OCI-LY3 (cell line): ENCODE measurements at regions not wholly inside any gene's neighbourhood (a gene's known extent, or its start where the extent isn't known, plus 50 kb on each side); places are given as distances from the start of the nearest gene placed in this dataset.

Source experiments
- H2AFZ ChIP-seq: fragments of 200-600, 300-600 bp; shearing (Covaris generic); 2 replicates; pipeline ENCODE4 v1.6.0; 2014; ENCODE audit warnings: antibody characterized with exemption, low read depth, low read length
- H3K27ac ChIP-seq: fragments of 200-600, 300-600 bp; sonication (generic); 2 replicates; pipeline ENCODE4 v1.5.1; 2014; ENCODE audit warnings: mild to moderate bottlenecking, low read length, moderate library complexity, mixed read lengths
- H3K27me3 ChIP-seq: fragments of 200-600, 300-600 bp; sonication (generic); 2 replicates; pipeline ENCODE4 v1.6.1; 2014; ENCODE audit warnings: low read depth, low read length, mixed read lengths
- H3K36me3 ChIP-seq: fragments of 200-600, 300-600 bp; sonication (generic); replicated peaks from 2 replicates; pipeline ENCODE3; 2014; ENCODE audit warnings: low read depth, low read length, mixed read lengths
- H3K4me1 ChIP-seq: fragments of 300-600, 200-600 bp; sonication (generic); 2 replicates; pipeline ENCODE4 v1.6.1; 2014; ENCODE audit warnings: low read length, mixed read lengths
- H3K4me2 ChIP-seq: fragments of 200-600, 300-600 bp; sonication (generic); 2 replicates; pipeline ENCODE4 v1.6.1; 2014; ENCODE audit warnings: low read length, mixed read lengths
- H3K4me3 ChIP-seq: fragments of 300-600, 200-600 bp; sonication (generic); 2 replicates; pipeline ENCODE4 v1.5.1; 2014; ENCODE audit warnings: antibody characterized with exemption, mild to moderate bottlenecking, low read length, moderate library complexity
- H3K79me2 ChIP-seq: fragments of 300-600, 200-600 bp; shearing (Covaris generic); 2 replicates; pipeline ENCODE4 v1.6.1; 2014; ENCODE audit warnings: mild to moderate bottlenecking, low read length, mixed read lengths
- H3K9ac ChIP-seq: fragments of 300-600, 200-600 bp; shearing (Covaris generic); 2 replicates; pipeline ENCODE4 v1.6.0; 2014; ENCODE audit warnings: mild to moderate bottlenecking, low read length, moderate library complexity
- H3K9me3 ChIP-seq: fragments of 200-600, 300-600 bp; shearing (Covaris generic); 2 replicates; pipeline ENCODE4 v1.6.1; 2014; ENCODE audit warnings: low read length, mixed read lengths; ENCODE audit not compliant: insufficient read depth
- H4K20me1 ChIP-seq: fragments of 200-600, 300-600 bp; sonication (generic); 2 replicates; pipeline ENCODE4 v1.6.1; 2016; ENCODE audit warnings: low read length, mixed read lengths; ENCODE audit not compliant: insufficient read depth
- EZH2phosphoT487 ChIP-seq: fragments of 200-600 bp; shearing (Covaris generic); IDR thresholded peaks from 2 replicates; pipeline ENCODE4 v1.6.1; 2018; ENCODE audit warnings: antibody characterized with exemption, mixed run types, low read depth
- TF ChIP-seq, protein P1 (sequence below): fragments of 200-600, 300-600 bp; sonication (generic); IDR thresholded peaks from 2 replicates; pipeline ENCODE4 v1.5.1; 2014; ENCODE audit warnings: antibody characterized with exemption, low read length, low read depth

DNA sequence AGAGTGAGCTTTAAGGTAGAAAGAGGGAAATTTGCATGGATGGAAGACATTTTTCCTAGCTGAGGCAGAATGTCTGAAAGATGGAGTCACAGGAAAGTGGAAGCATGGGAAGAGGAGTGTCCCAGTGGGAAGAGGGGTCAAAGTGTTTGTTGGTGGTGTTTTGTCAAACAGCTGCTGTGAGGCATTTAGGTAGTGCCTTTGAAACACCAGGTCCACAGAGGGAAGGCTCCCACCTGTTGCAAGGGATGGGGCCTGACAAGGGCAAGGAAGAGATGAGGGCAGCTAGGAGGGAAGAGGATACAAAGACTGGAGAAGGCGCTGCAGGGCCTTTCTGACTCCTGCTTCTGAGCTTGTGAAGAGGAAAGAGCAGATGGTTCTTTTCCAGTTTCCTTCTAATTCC, 91.8 kb upstream of the CISTR start:
- TF ChIP-seq EZH2phosphoT487: no peak
- TF ChIP-seq, protein P1, sequence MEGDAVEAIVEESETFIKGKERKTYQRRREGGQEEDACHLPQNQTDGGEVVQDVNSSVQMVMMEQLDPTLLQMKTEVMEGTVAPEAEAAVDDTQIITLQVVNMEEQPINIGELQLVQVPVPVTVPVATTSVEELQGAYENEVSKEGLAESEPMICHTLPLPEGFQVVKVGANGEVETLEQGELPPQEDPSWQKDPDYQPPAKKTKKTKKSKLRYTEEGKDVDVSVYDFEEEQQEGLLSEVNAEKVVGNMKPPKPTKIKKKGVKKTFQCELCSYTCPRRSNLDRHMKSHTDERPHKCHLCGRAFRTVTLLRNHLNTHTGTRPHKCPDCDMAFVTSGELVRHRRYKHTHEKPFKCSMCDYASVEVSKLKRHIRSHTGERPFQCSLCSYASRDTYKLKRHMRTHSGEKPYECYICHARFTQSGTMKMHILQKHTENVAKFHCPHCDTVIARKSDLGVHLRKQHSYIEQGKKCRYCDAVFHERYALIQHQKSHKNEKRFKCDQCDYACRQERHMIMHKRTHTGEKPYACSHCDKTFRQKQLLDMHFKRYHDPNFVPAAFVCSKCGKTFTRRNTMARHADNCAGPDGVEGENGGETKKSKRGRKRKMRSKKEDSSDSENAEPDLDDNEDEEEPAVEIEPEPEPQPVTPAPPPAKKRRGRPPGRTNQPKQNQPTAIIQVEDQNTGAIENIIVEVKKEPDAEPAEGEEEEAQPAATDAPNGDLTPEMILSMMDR: no peak
- H3K27me3 ChIP-seq: peaks cover 60% of the 10 kb centered on the region
- no peaks in the 10 kb centered on the region for H3K36me3 ChIP-seq
- H3K27ac ChIP-seq: no peak overlapping the region
- no peaks in the 10 kb centered on the region for H3K4me1 ChIP-seq
- H4K20me1 ChIP-seq: no peaks in the 10 kb centered on the region
- H3K4me2 ChIP-seq: no peak overlapping the region
- no peak overlapping the region for H2AFZ ChIP-seq
- H3K4me3 ChIP-seq: no peak overlapping the region
- no peaks in the 10 kb centered on the region for H3K9me3 ChIP-seq
- no peak overlapping the region for H3K9ac ChIP-seq
- no peaks in the 10 kb centered on the region for H3K79me2 ChIP-seq

- Histone ChIP-seq H3K79me2 (no peaks in the 10 kb centered on the region), H3K36me3 (no peaks in the 10 kb centered on the region), H3K4me2 (no peak overlapping the region), H3K4me3 (no peak overlapping the region), H3K9ac (no peak overlapping the region), H3K27ac (no peak overlapping the region), H4K20me1 (no peaks in the 10 kb centered on the region), H2AFZ (no peak overlapping the region), H3K9me3 (no peaks in the 10 kb centered on the region), H3K27me3 (peaks cover 57% of the 10 kb centered on the region), H3K4me1 (no peaks in the 10 kb centered on the region)
- TF ChIP-seq, protein P1: no peak
- no peak for TF ChIP-seq EZH2phosphoT487
These were observed 93.4 kb upstream of the HOXC13 start for GRCh38 chr12:53844994-53845844.

GRCh38 chr12:53845932-53846331, 92.7 kb upstream of the HOXC13 start:
- Histone ChIP-seq H2AFZ (no peak overlapping the region), H4K20me1 (no peaks in the 10 kb centered on the region), H3K9ac (no peak overlapping the region), H3K36me3 (no peaks in the 10 kb centered on the region), H3K27ac (no peak overlapping the region), H3K4me3 (no peak overlapping the region), H3K27me3 (peaks cover 50% of the 10 kb centered on the region), H3K4me2 (no peak overlapping the region), H3K9me3 (no peaks in the 10 kb centered on the region), H3K4me1 (no peaks in the 10 kb centered on the region), H3K79me2 (no peaks in the 10 kb centered on the region)
- TF ChIP-seq EZH2phosphoT487: no peak
- TF ChIP-seq, protein P1: no peak

DNA sequence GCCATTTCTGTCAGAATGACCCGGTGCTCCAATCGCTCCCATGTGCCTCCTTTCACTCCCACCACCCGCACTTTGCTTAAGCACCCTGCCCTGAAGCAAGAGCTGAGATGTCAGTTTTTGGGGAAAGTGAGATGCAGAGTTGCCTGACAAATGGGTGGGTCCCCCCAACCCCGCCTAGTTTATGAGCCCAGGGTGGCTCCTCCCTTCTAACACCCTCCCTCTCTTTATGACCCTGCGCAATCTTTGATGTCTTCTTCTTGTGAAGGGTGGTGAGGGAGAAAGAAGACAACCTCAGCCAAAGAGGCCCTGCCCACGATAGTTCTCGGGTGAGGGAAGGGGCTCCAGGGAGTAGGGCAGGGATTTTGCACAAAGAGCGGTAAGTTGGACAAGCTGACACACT, 89.5 kb upstream of the HOXC13 start:
- Histone ChIP-seq H3K4me3 (no peak overlapping the region), H3K27me3 (peaks cover 36% of the 10 kb centered on the region), H3K4me1 (no peaks in the 10 kb centered on the region), H3K27ac (no peak overlapping the region), H3K36me3 (no peaks in the 10 kb centered on the region), H4K20me1 (no peaks in the 10 kb centered on the region), H3K9ac (no peak overlapping the region), H3K79me2 (no peaks in the 10 kb centered on the region), H3K9me3 (no peaks in the 10 kb centered on the region), H3K4me2 (no peak overlapping the region), H2AFZ (no peak overlapping the region)
- no peak for TF ChIP-seq EZH2phosphoT487
